SKM-1 (cell line): ENCODE measurements at regions not wholly inside any gene's neighbourhood (a gene's known extent, or its start where the extent isn't known, plus 50 kb on each side); places are given as distances from the start of the nearest gene placed in this dataset.
"Not testable (repeated sequence)": the region's sequence is repeated elsewhere in the genome, so short reads cannot be mapped to it uniquely, and the experiment has no call there.

Experiments
- DNase-seq: peaks from one replicate; lab custom pipeline; 2025; ENCODE audit not compliant: unreplicated experiment; lab: John Stamatoyannopoulos, UW

GRCh38 chr5:130365956-130366355 lies 461.7 kb downstream of the CHSY3 start:
- DNase-seq = no peak

- no peak for DNase-seq
These were observed 445.9 kb downstream of the CHSY3 start for GRCh38 chr5:130350131-130350530.

GRCh38 chr5:130337179-130337888 lies 433.1 kb downstream of the CHSY3 start:
- no peak for DNase-seq

GRCh38 chr5:130335117-130335516 lies 430.9 kb downstream of the CHSY3 start:
- DNase-seq = no peak

GRCh38 chr5:130333089-130333488 lies 428.8 kb downstream of the CHSY3 start:
- no peak for DNase-seq

GRCh38 chr5:130331332-130331731 lies 427.1 kb downstream of the CHSY3 start:
- no peak for DNase-seq

- no peak for DNase-seq
These were observed 420.8 kb downstream of the CHSY3 start for GRCh38 chr5:130324953-130325671.

GRCh38 chr5:130323804-130324454 lies 419.7 kb downstream of the CHSY3 start:
- peak; percentile 34 for DNase-seq

GRCh38 chr5:130321931-130322330 lies 417.7 kb downstream of the CHSY3 start:
- no peak for DNase-seq

GRCh38 chr5:130316971-130317680 lies 412.9 kb downstream of the CHSY3 start:
- DNase-seq = no peak

GRCh38 chr5:130295235-130295634 lies 391.0 kb downstream of the CHSY3 start:
- no peak for DNase-seq

- DNase-seq = not testable (repeated sequence)
These were observed 390.5 kb downstream of the CHSY3 start for GRCh38 chr5:130294798-130295197.

- no peak for DNase-seq
These were observed 386.0 kb downstream of the CHSY3 start for GRCh38 chr5:130290219-130290618.

- no peak for DNase-seq
These were observed 385.1 kb downstream of the CHSY3 start for GRCh38 chr5:130289132-130290088.

GRCh38 chr5:130287438-130287837 lies 383.2 kb downstream of the CHSY3 start:
- no peak for DNase-seq

- DNase-seq = no peak
These were observed 382.7 kb downstream of the CHSY3 start for GRCh38 chr5:130286971-130287370.

- DNase-seq = no peak
These were observed 377.8 kb downstream of the CHSY3 start for GRCh38 chr5:130282049-130282448.

- no peak for DNase-seq
These were observed 376.4 kb downstream of the CHSY3 start for GRCh38 chr5:130280528-130281217.

GRCh38 chr5:130279386-130279785 lies 375.1 kb downstream of the CHSY3 start:
- no peak for DNase-seq

- DNase-seq = no peak
These were observed 373.9 kb downstream of the CHSY3 start for GRCh38 chr5:130278136-130278535.
